H9 (cell line): ENCODE measurements at regions not wholly inside any gene's neighbourhood (a gene's known extent, or its start where the extent isn't known, plus 50 kb on each side); places are given as distances from the start of the nearest gene placed in this dataset.

Experiments used
- DNase-seq: peaks from one replicate; pipeline ENCODE4 v3.0.0-alpha.2; 2017
- H2AFZ ChIP-seq: one replicate; pipeline ENCODE4 v1.6.1; 2013; ENCODE audit warnings: mild to moderate bottlenecking, low read length, control low read depth, moderate library complexity
- H2AK5ac ChIP-seq: 2 replicates; pipeline ENCODE4 v1.6.1; 2013; ENCODE audit warnings: low read length, control low read depth, mixed read lengths; ENCODE audit not compliant: insufficient read length
- H2BK120ac ChIP-seq: one replicate; pipeline ENCODE4 v1.6.1; 2013; ENCODE audit warnings: low read depth, mild to moderate bottlenecking, low read length, control low read depth, inconsistent platforms; ENCODE audit not compliant: poor library complexity, severe bottlenecking
- H2BK12ac ChIP-seq: 2 replicates; pipeline ENCODE4 v1.6.1; 2013; ENCODE audit warnings: low read length, control low read depth, mixed read lengths, low read depth; ENCODE audit not compliant: insufficient read length
- H2BK15ac ChIP-seq: 2 replicates; pipeline ENCODE4 v1.6.1; 2013; ENCODE audit warnings: low read depth, low read length, control low read depth
- H2BK20ac ChIP-seq: one replicate; pipeline ENCODE4 v1.6.1; 2013; ENCODE audit warnings: low read depth, mild to moderate bottlenecking, low read length, control low read depth, inconsistent platforms; ENCODE audit not compliant: poor library complexity, severe bottlenecking
- H2BK5ac ChIP-seq: 2 replicates; pipeline ENCODE4 v1.6.1; 2013; ENCODE audit warnings: low read length, control low read depth, mixed read lengths; ENCODE audit not compliant: insufficient read length
- H3K14ac ChIP-seq: 2 replicates; pipeline ENCODE4 v1.6.1; 2013; ENCODE audit warnings: low read length, control low read depth; ENCODE audit not compliant: insufficient read depth
- H3K18ac ChIP-seq: 2 replicates; pipeline ENCODE4 v1.6.1; 2013; ENCODE audit warnings: low read depth, mild to moderate bottlenecking, mixed read lengths, low read length, control low read depth; ENCODE audit not compliant: insufficient read length
- H3K23ac ChIP-seq: 2 replicates; pipeline ENCODE4 v1.6.1; 2013; ENCODE audit warnings: low read length, control low read depth, mixed read lengths, low read depth; ENCODE audit not compliant: insufficient read length
- H3K23me2 ChIP-seq: 2 replicates; pipeline ENCODE4 v1.6.1; 2013; ENCODE audit warnings: low read depth, mild to moderate bottlenecking, mixed read lengths, low read length, control low read depth; ENCODE audit not compliant: insufficient read length, poor library complexity, severe bottlenecking
- H3K27ac ChIP-seq: 2 replicates; pipeline ENCODE4 v1.5.1; 2013; ENCODE audit warnings: low read length, control low read depth, mixed read lengths, low read depth; ENCODE audit not compliant: insufficient read length
- H3K27me3 ChIP-seq: 2 replicates; pipeline ENCODE4 v1.6.1; 2013; ENCODE audit warnings: low read length, control low read depth, inconsistent platforms; ENCODE audit not compliant: insufficient read depth
- H3K4ac ChIP-seq: 2 replicates; pipeline ENCODE4 v1.6.1; 2013; ENCODE audit warnings: low read depth, mild to moderate bottlenecking, control low read depth, inconsistent platforms, low read length, moderate library complexity
- H3K4me1 ChIP-seq: 2 replicates; pipeline ENCODE4 v1.6.1; 2013; ENCODE audit warnings: low read length, control low read depth, inconsistent platforms; ENCODE audit not compliant: insufficient read depth
- H3K4me2 ChIP-seq: 2 replicates; pipeline ENCODE4 v1.6.1; 2013; ENCODE audit warnings: low read length, control low read depth, mixed read lengths; ENCODE audit not compliant: insufficient read length, insufficient read depth
- H3K56ac ChIP-seq: 2 replicates; pipeline ENCODE4 v1.6.1; 2013; ENCODE audit warnings: low read depth, mild to moderate bottlenecking, mixed read lengths, low read length, control low read depth; ENCODE audit not compliant: insufficient read length
- H3K79me1 ChIP-seq: 2 replicates; pipeline ENCODE4 v1.6.1; 2013; ENCODE audit warnings: low read depth, mild to moderate bottlenecking, moderate library complexity, low read length, control low read depth, inconsistent platforms; ENCODE audit not compliant: insufficient read depth, poor library complexity, severe bottlenecking
- H3K79me2 ChIP-seq: 2 replicates; pipeline ENCODE4 v1.6.1; 2013; ENCODE audit warnings: low read length, control low read depth, inconsistent platforms; ENCODE audit not compliant: insufficient read depth
- H3K9ac ChIP-seq: 2 replicates; pipeline ENCODE4 v1.6.1; 2013; ENCODE audit warnings: low read length, control low read depth, mixed read lengths; ENCODE audit not compliant: insufficient read length; ENCODE audit errors: extremely low read depth
- H3K9me3 ChIP-seq: one replicate; pipeline ENCODE4 v1.6.1; 2013; ENCODE audit warnings: low read depth, low read length, inconsistent platforms; ENCODE audit not compliant: control insufficient read depth
- H3T11ph ChIP-seq: one replicate; pipeline ENCODE4 v1.6.1; 2013; ENCODE audit warnings: mild to moderate bottlenecking, low read length, control low read depth, inconsistent platforms
- H4K20me1 ChIP-seq: one replicate; pipeline ENCODE4 v1.6.1; 2013; ENCODE audit not compliant: control insufficient read depth, insufficient read length, insufficient read depth
- H4K5ac ChIP-seq: 2 replicates; pipeline ENCODE4 v1.6.1; 2013; ENCODE audit warnings: low read depth, mild to moderate bottlenecking, mixed read lengths, low read length, control low read depth; ENCODE audit not compliant: insufficient read length
- H4K8ac ChIP-seq: replicated peaks from 2 replicates; pipeline ENCODE4 v1.6.1; 2013; ENCODE audit warnings: low read length, control low read depth, mixed read lengths, low read depth; ENCODE audit not compliant: insufficient read length
- H4K91ac ChIP-seq: 2 replicates; pipeline ENCODE4 v1.6.1; 2013; ENCODE audit warnings: low read depth, mild to moderate bottlenecking, moderate library complexity, mixed read lengths, low read length, control low read depth; ENCODE audit not compliant: insufficient read length
- H3K27ac Mint-ChIP-seq, 3 experiments: 2 replicates in 2 of 3; 3 replicates in 1 of 3; pipeline ENCODE4 v1.8.0; 2020 to 2021; ENCODE audit warnings: mixed read lengths in 3 of 3, mild to moderate bottlenecking in 1 of 3, moderate library complexity in 1 of 3
- H3K27me3 Mint-ChIP-seq: 2 replicates; pipeline ENCODE4 v1.8.0; 2021; ENCODE audit warnings: low read depth, mild to moderate bottlenecking, moderate library complexity, mixed read lengths
- H3K36me3 Mint-ChIP-seq, 3 experiments: 2 replicates in 2 of 3; 3 replicates in 1 of 3; pipeline ENCODE4 v1.8.0; 2020 to 2021; ENCODE audit warnings: low read depth in 3 of 3, mixed read lengths in 3 of 3; ENCODE audit not compliant: insufficient read depth in 1 of 3
- H3K4me1 Mint-ChIP-seq, 2 experiments: 2 replicates each; pipeline ENCODE4 v1.8.0; 2020; ENCODE audit warnings: mixed read lengths in 2 of 2
- H3K4me3 Mint-ChIP-seq, 2 experiments: 2 replicates in 1 of 2; 3 replicates in 1 of 2; pipeline ENCODE4 v1.8.0; 2020 to 2021; ENCODE audit warnings: mild to moderate bottlenecking in 2 of 2, mixed read lengths in 2 of 2, moderate library complexity in 1 of 2
- H3K9me3 Mint-ChIP-seq, 2 experiments: 2 replicates in 1 of 2; 3 replicates in 1 of 2; pipeline ENCODE4 v1.8.0; 2020; ENCODE audit warnings: mild to moderate bottlenecking in 2 of 2, mixed read lengths in 2 of 2, moderate library complexity in 1 of 2
- CTCF ChIP-seq: fragments of 200-600 bp; sonication (generic); conservative IDR thresholded peaks from 3 replicates; pipeline ENCODE4 v1.8.0; 2021; ENCODE audit warnings: antibody characterized with exemption, mild to moderate bottlenecking
- WGBS: extraction: QIAGEN DNeasy Blood & Tissue Kit; methylation state at CpG from one replicate; pipeline ENCODE4 v1.1.7; 2013; ENCODE audit warnings: missing lambda C conversion rate, low lambda C conversion rate, mixed read lengths; ENCODE audit not compliant: insufficient read length; ENCODE audit errors: extremely low coverage; 5-methylcytosine and 5-hydroxymethylcytosine counted together

GRCh38 chr2:236813766-236814165, 244.1 kb downstream of the ACKR3 start:
- Histone ChIP-seq H3K23me2 (no peaks in the 10 kb centered on the region), H3K18ac (no peak overlapping the region), H3K27me3 (no peaks in the 10 kb centered on the region), H2BK20ac (no peak overlapping the region), H3K56ac (no peak overlapping the region), H3K23ac (no peak overlapping the region), H4K20me1 (no peaks in the 10 kb centered on the region), H3K9me3 (peaks cover 9% of the 10 kb centered on the region), H3K79me2 (no peaks in the 10 kb centered on the region), H4K91ac (no peak overlapping the region), H2BK5ac (no peak overlapping the region), H3K79me1 (no peaks in the 10 kb centered on the region), H3K27ac (no peak overlapping the region), H2BK120ac (no peak overlapping the region), H2BK15ac (0 out of 2 replicates have a peak overlapping the region, but pooled peaks have one; percentile 76), H2AFZ (no peak overlapping the region), H3K9ac (no peak overlapping the region), H2BK12ac (no peak overlapping the region), H3K4me1 (no peaks in the 10 kb centered on the region), H4K5ac (no peak overlapping the region), H3K4me2 (no peak overlapping the region), H3T11ph (no peak overlapping the region), H4K8ac (no peak overlapping the region), H3K4ac (no peak overlapping the region), H3K14ac (no peak overlapping the region), H2AK5ac (no peak overlapping the region)
- Mint-ChIP-seq H3K27me3 (peaks cover 9% of the 10 kb centered on the region), H3K4me1 (peaks cover 15 to 24% of the 10 kb centered on the region in 2 experiments), H3K4me3 (no peak overlapping the region), H3K9me3 (peaks cover 21 to 26% of the 10 kb centered on the region in 2 experiments), H3K36me3 (peaks cover 11 to 21% (median 16%) of the 10 kb centered on the region in 3 experiments), H3K27ac (no peak overlapping the region)
- no peak for DNase-seq
- whole genome bisulfite sequencing = no CpG with 5 or more reads among the region's 4 CpGs
- no peak for TF ChIP-seq CTCF
